BJ (cell line): ENCODE measurements at regions not wholly inside any gene's neighbourhood (a gene's known extent, or its start where the extent isn't known, plus 50 kb on each side); places are given as distances from the start of the nearest gene placed in this dataset.
A peak's percentile ranks its signal among the peaks of the same experiment; 100 is the strongest.

Source experiments
- CTCF ChIA-PET: fragments of 350-600 bp; formaldehyde crosslinking; extraction: SDS; loops from one replicate; lab custom pipeline; 2021; ENCODE audit warnings: antibody characterized with exemption, inconsistent platforms; lab: Yijun Ruan, JAX
- POLR2A ChIA-PET: fragments of 300-600 bp; sonication (Branson Sonifier 250); formaldehyde crosslinking; extraction: SDS; loops from one replicate; lab custom pipeline; 2021; ENCODE audit warnings: antibody characterized with exemption; lab: Charles Lee
- DNase-seq: peaks from one replicate; pipeline ENCODE4 v3.0.0-alpha.2; 2011; ENCODE audit warnings: low read depth
- H3K27me3 ChIP-seq: 2 replicates; pipeline ENCODE4 v1.6.0; 2011; ENCODE audit warnings: low read length; ENCODE audit not compliant: control insufficient read depth, insufficient read depth
- H3K36me3 ChIP-seq: 2 replicates; pipeline ENCODE4 v1.5.1; 2011; ENCODE audit warnings: low read length; ENCODE audit not compliant: control insufficient read depth, insufficient read depth
- H3K4me3 ChIP-seq: 2 replicates; pipeline ENCODE4 v1.5.1; 2011; ENCODE audit warnings: low read depth, mild to moderate bottlenecking, control low read depth, low read length
- CTCF ChIP-seq: IDR thresholded peaks from 2 replicates; pipeline ENCODE4 v1.5.1; 2011; ENCODE audit warnings: low read depth, mild to moderate bottlenecking, control low read depth, inconsistent platforms, low read length, moderate library complexity; ENCODE audit not compliant: insufficient read depth

- TF ChIP-seq CTCF, result no peak
- ChIA-PET CTCF (interaction anchor here (1.1 kb wide), 1 partner anchor 11 kb away, joined by 3 read pairs; no protein-coding TSS in a partner anchor), POLR2A (no interaction called here)
- Histone ChIP-seq H3K36me3 (no peaks in the 10 kb centered on the region), H3K27me3 (no peaks in the 10 kb centered on the region), H3K4me3 (no peak overlapping the region)
- DNase-seq, result no peak
These were observed 181.1 kb upstream of the PABPC4L start for GRCh38 chr4:134382478-134383227.

- no peaks in the 10 kb centered on the region for H3K27me3 ChIP-seq
- POLR2A ChIA-PET, result no interaction called here
- TF ChIP-seq CTCF, result no peak
- CTCF ChIA-PET, result no interaction called here
- DNase-seq, result no peak
- H3K36me3 ChIP-seq, result no peaks in the 10 kb centered on the region
- H3K4me3 ChIP-seq, result no peak overlapping the region
These were observed 174.2 kb upstream of the PABPC4L start for GRCh38 chr4:134375775-134376174.

- CTCF ChIA-PET, result no interaction called here
- H3K27me3 ChIP-seq, result no peaks in the 10 kb centered on the region
- POLR2A ChIA-PET, result no interaction called here
- H3K36me3 ChIP-seq, result no peaks in the 10 kb centered on the region
- H3K4me3 ChIP-seq, result no peak overlapping the region
- peak; percentile 96 for DNase-seq
- TF ChIP-seq CTCF, result no peak
These were observed 164.3 kb upstream of the PABPC4L start for GRCh38 chr4:134365852-134366251.

- TF ChIP-seq CTCF, result no peak
- no peak for DNase-seq
- Histone ChIP-seq H3K4me3 (no peak overlapping the region), H3K27me3 (no peaks in the 10 kb centered on the region), H3K36me3 (no peaks in the 10 kb centered on the region)
- POLR2A ChIA-PET, result no interaction called here
- CTCF ChIA-PET, result no interaction called here
These were observed 163.3 kb upstream of the PABPC4L start for GRCh38 chr4:134364928-134365327.

GRCh38 chr4:134345244-134345643 is 143.7 kb upstream of the PABPC4L start:
- no peaks in the 10 kb centered on the region for H3K27me3 ChIP-seq
- CTCF ChIA-PET, result no interaction called here
- TF ChIP-seq CTCF, result no peak

More at GRCh38 chr4:134345244-134345643, 143.7 kb upstream of the PABPC4L start:
- POLR2A ChIA-PET, result no interaction called here
- H3K36me3 ChIP-seq, result no peaks in the 10 kb centered on the region
- H3K4me3 ChIP-seq, result no peak overlapping the region
- DNase-seq, result no peak
